ENCODE measurements at regions not wholly inside any gene's neighbourhood (a gene's known extent, or its start where the extent isn't known, plus 50 kb on each side); places are given as distances from the start of the nearest gene placed in this dataset.

DNA sequence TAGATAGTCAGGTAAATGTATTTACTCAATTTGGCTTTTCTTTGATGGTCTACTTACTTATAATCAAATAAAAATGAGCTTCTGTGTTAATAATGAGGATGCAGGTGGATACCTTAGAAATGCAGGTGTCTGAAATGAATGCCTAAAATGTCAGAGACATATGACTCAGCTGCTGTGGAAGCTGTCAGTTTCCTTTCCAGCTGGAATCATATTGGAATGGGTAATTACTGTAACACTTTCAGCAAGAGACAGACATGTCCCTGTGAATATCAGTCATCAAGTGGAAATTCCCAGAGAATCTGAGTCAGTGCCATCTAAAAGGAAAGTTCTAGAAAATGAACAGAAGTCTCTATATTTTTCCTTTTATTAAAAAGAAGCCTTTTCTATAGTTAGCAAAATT, 783.0 kb upstream of the AADAT start:
- Histone ChIP-seq H3K9me3 (no peaks in the 10 kb centered on the region), H3K27ac (no peak overlapping the region), H3K36me3 (no peaks in the 10 kb centered on the region), H3K27me3 (no peaks in the 10 kb centered on the region), H3K4me1 (no peaks in the 10 kb centered on the region), H3K4me3 (no peak overlapping the region)
- in situ Hi-C loops (cut with MboI; ENCODE audit: low sequenced_read_pairs in 4 of 4) (no loop called here), intact Hi-C loops (cut with DNase I; ENCODE audit: low total_unique reads) (no loop called here)
- DNase-seq (no peak), ATAC-seq (no peak)
- no peak for TF ChIP-seq POLR2A (IDR thresholded peaks at IDR 0.05)
- TF ChIP-seq, protein P1, sequence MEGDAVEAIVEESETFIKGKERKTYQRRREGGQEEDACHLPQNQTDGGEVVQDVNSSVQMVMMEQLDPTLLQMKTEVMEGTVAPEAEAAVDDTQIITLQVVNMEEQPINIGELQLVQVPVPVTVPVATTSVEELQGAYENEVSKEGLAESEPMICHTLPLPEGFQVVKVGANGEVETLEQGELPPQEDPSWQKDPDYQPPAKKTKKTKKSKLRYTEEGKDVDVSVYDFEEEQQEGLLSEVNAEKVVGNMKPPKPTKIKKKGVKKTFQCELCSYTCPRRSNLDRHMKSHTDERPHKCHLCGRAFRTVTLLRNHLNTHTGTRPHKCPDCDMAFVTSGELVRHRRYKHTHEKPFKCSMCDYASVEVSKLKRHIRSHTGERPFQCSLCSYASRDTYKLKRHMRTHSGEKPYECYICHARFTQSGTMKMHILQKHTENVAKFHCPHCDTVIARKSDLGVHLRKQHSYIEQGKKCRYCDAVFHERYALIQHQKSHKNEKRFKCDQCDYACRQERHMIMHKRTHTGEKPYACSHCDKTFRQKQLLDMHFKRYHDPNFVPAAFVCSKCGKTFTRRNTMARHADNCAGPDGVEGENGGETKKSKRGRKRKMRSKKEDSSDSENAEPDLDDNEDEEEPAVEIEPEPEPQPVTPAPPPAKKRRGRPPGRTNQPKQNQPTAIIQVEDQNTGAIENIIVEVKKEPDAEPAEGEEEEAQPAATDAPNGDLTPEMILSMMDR (IDR thresholded peaks at IDR 0.05 in 4 of 5, conservative IDR thresholded peaks at IDR 0.05 in 1 of 5) = no peak

DNA sequence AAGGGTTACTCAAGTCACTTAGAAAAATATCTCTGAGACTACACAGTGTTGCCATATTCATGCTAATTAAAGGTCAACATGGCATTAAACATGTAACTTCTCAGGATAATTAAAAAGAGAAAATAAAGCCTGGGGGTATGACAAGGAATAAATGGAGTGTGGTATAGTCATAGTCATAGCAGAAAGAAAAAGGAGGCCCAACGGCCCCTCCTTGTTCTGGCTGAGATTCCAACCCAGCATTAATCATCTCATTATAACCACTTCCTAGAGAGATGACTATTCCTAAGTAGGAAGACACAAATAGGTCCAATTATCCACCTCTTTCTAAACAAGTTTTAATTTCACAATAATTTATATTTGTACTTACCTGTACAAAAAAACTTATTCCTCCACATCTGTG, 778.4 kb upstream of the AADAT start:
- Histone ChIP-seq H3K36me3 (no peaks in the 10 kb centered on the region), H3K27me3 (no peaks in the 10 kb centered on the region), H3K27ac (no peak overlapping the region), H3K4me1 (no peaks in the 10 kb centered on the region), H3K4me3 (no peak overlapping the region), H3K9me3 (no peaks in the 10 kb centered on the region)
- no peak for ATAC-seq
- in situ Hi-C loops (cut with MboI; ENCODE audit: low sequenced_read_pairs in 4 of 4) = no loop called here
- no peak for TF ChIP-seq POLR2A (IDR thresholded peaks at IDR 0.05)
- TF ChIP-seq, protein P1 (IDR thresholded peaks at IDR 0.05 in 4 of 5, conservative IDR thresholded peaks at IDR 0.05 in 1 of 5) = no peak
- intact Hi-C loops (cut with DNase I; ENCODE audit: low total_unique reads) = no loop called here
- no peak for DNase-seq

DNA sequence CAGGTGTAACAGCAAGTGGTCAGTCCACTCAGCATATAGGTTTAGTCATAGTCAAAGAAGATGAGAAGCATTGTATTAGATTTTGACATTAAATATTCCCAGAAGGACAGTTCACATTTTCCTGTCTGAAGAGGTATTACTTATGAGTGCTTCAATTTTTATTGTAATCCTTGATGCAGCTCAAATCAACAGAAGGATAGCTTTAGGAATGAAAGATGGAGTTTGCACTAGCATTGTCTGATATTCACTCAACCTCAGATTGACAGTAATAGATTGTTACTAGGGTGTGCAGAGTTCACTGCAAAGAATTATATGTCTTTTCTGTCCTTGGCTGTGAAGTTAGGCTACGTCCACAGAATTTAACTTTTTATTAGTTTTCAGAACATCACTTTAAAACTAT, 764.3 kb upstream of the AADAT start:
- intact Hi-C loops (cut with DNase I; ENCODE audit: low total_unique reads) (no loop called here), in situ Hi-C loops (cut with MboI; ENCODE audit: low sequenced_read_pairs in 4 of 4) (no loop called here)
- Histone ChIP-seq H3K27me3 (no peaks in the 10 kb centered on the region), H3K27ac (no peak overlapping the region), H3K4me1 (no peaks in the 10 kb centered on the region), H3K36me3 (no peaks in the 10 kb centered on the region), H3K4me3 (no peak overlapping the region), H3K9me3 (no peaks in the 10 kb centered on the region)
- ATAC-seq (no peak), DNase-seq (no peak)
- TF ChIP-seq, protein P1 (IDR thresholded peaks at IDR 0.05 in 4 of 5, conservative IDR thresholded peaks at IDR 0.05 in 1 of 5) = no peak
- no peak for TF ChIP-seq POLR2A (IDR thresholded peaks at IDR 0.05)

DNA sequence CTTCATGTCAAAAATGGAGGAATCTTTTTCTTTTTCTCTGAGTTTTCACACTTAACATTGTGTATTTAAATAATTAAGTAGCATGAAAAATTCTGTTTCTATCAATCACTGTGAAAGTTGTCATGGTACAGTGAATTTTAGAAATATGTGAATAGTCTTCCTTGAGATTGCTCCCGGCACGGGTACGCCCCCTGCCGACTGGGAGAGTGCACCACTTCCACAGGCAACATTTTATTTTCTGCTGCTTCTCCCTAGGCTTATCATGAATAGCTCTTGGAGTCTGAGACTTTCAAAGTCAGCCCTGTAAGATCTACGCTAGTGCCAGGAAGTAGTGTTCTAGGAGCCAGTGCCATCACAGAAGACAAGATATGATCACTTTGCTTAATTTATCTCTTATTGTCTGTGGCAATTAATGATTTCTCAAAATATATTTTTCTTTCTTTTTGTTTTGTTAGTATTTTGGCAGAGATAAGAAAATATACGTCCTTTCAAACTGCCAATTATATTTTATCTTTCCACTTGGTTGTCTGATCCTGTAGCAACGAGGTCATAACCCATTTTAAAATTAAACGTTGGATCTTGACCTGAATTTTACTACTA, 763.8 kb upstream of the AADAT start:
- intact Hi-C loops (cut with DNase I; ENCODE audit: low total_unique reads) = no loop called here
- in situ Hi-C loops (cut with MboI; ENCODE audit: low sequenced_read_pairs in 4 of 4) = no loop called here
- TF ChIP-seq POLR2A (IDR thresholded peaks at IDR 0.05) = no peak
- TF ChIP-seq, protein P1 (IDR thresholded peaks at IDR 0.05 in 4 of 5, conservative IDR thresholded peaks at IDR 0.05 in 1 of 5) = no peak
- ATAC-seq = no peak
- no peaks in the 10 kb centered on the region for H3K9me3 ChIP-seq
- H3K27ac ChIP-seq = no peak overlapping the region
- H3K4me3 ChIP-seq = no peak overlapping the region
- DNase-seq = no peak
- no peaks in the 10 kb centered on the region for H3K36me3 ChIP-seq
- H3K4me1 ChIP-seq = no peaks in the 10 kb centered on the region
- H3K27me3 ChIP-seq = no peaks in the 10 kb centered on the region

DNA sequence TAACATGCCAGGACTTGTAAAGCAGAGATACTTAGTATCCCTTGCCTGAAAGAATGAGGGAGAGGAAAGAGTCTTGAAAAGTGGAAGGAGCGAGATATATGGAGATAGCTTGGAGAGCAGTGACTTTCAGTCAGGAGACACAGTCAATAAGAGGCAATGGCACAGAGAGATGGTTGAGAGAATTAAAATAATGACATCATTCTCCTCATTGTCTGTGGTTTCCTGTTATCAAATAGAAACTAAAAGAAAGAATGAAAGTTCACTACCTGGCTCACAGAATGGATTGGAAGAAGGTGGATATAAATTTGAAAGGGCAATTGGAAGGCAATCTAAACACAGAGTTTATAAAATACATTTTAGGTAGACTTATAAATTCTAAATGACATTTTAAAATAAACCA, 760.2 kb upstream of the AADAT start:
- no peaks in the 10 kb centered on the region for H3K4me1 ChIP-seq
- intact Hi-C loops (cut with DNase I; ENCODE audit: low total_unique reads) = no loop called here
- no peak overlapping the region for H3K4me3 ChIP-seq

More for the DNA sequence above, 760.2 kb upstream of the AADAT start:
- ATAC-seq (no peak), DNase-seq (no peak)
- in situ Hi-C loops (cut with MboI; ENCODE audit: low sequenced_read_pairs in 4 of 4) = no loop called here
- Histone ChIP-seq H3K27ac (no peak overlapping the region), H3K36me3 (no peaks in the 10 kb centered on the region), H3K27me3 (no peaks in the 10 kb centered on the region), H3K9me3 (no peaks in the 10 kb centered on the region)
- TF ChIP-seq, protein P1 (IDR thresholded peaks at IDR 0.05 in 4 of 5, conservative IDR thresholded peaks at IDR 0.05 in 1 of 5) = no peak
- TF ChIP-seq POLR2A (IDR thresholded peaks at IDR 0.05) = no peak

All from gastrocnemius medialis (tissue), 4 donors.